Mesenteric fat pad (tissue), 1 donor: ENCODE measurements at regions not wholly inside any gene's neighbourhood (a gene's known extent, or its start where the extent isn't known, plus 50 kb on each side); places are given as distances from the start of the nearest gene placed in this dataset.
"Not testable (repeated sequence)": the region's sequence is repeated elsewhere in the genome, so short reads cannot be mapped to it uniquely, and the experiment has no call there.

Experiments used
- DNase-seq: peaks from one replicate; pipeline ENCODE4 v3.0.0-alpha.2; 2020; ENCODE audit warnings: low spot score
- donor health status: DM: yes; HTN: yes; CAD: no.

DNA sequence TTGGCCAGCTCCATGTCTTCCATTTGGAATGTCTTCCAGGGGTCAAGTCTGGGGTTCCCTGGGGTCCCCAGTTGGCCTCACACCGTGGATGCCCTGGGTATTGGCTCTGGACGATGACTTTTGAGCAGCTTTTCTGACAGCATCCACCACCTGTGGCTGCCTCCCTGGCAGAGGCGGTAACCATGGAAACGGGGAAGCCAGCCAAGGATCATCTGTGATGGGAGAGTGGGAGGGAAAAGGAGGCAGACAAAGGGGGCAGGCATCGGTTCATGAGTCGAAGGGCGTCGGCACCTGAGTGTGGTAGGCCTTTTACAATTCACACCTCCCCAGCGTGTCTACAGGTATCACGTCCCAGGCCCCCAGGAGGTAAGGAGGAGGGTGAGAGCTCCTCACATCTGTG, 152.2 kb downstream of the ASMT start:
- no peak for DNase-seq

DNA sequence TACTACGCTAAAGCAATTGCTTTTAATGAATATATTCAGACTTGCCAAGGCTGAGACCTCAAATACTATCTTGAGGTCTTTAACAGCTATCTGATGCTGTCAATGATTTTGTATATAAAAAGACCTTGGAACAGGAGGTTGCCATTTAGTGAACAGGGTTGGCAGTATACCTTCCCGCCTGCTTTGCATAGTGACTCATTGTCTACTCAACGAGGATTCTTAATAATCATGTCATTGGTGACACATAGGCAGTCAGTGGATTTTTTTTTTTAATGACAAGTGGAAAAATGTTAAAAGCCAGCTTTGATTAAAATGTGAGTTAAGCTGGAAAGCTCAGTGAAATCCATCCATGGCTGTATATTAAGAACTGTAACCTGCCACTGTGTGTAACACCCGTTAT, 164.0 kb downstream of the ASMT start:
- DNase-seq: no peak

DNA sequence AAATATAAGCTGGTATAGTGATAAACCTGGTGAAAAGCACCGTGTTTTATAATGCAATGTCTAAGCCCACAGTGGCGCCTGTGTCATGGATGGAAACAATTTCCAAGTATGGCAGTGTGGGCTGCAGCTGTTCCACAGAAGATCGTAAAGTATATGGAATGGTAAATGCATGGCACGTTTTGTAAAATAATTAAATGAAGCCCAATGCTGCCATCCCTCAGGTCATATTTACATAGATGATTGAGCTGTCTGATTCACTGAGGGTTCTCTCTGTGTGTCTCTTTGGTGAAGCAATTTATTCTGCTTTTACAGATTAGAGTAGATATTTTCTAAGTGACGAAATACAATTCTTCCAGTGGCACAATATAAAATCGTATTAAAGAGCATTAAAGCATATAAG, 164.8 kb downstream of the ASMT start:
- no peak for DNase-seq

DNA sequence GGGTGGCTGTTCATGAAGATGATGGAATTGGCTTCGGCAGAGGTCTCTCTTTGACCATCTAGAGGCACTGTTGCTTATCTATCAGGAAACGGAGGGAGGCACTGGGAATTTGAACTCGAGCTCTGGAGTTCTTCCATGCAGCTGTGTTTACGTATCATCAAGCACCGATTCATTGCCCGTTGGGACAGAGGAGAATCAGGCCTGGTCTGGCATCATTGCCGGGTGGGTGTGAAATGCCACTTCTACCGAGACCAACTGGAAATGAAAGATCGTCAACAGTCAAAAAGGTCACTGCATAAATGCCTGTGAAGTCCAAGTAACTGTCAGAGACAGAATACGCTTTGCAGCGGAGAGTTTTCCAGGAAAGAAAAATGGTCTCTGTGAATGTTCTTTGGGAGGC, 166.9 kb downstream of the ASMT start:
- peak; percentile 24 for DNase-seq

- no peak for DNase-seq
Measured at GRCh38 chrX:1784773-1785172, 169.9 kb downstream of the ASMT start.

- DNase-seq: peak; percentile 35
Measured at GRCh38 chrX:1788300-1788911, 173.5 kb downstream of the ASMT start.

DNA sequence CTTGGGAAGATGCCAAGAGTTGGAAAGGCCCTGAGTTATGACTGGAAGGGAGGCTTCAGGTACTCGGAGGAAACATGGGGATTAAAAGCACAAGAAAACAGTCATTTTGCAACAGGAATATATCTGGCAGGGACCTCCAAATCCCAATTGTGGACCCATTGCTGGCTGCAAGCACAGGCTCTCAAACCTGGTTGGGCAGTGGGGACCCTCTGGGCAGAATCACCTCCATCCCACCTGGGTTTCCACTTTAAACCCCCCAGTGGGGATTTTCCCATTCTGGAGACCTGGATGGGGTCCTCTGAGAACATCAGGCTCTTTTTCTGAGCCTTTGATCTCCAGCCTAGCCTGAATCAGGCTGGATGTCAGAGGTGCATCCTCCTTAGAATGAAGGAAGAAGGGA, 177.8 kb downstream of the ASMT start:
- DNase-seq: no peak

DNA sequence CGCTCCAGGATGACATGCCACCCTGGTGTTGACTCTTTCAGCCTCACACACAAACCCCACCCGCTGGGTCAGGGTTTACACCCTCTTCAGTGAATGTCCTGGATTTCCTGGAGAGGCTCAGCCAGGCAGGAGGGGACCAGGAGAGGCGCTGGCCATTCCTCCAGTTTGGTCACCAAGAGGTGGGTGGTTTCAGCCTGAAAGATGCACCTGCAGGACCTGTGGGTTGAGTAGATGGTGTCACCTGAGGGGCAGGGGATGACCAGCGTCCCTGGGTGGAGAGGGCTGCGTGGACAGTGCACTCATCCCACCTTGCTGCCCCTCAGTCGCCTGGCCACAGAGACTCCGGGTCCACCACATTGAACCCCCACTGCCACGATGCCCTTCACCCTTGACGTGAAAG, 179.7 kb downstream of the ASMT start:
- DNase-seq: no peak

- no peak for DNase-seq
Measured at GRCh38 chrX:1802912-1803311, 188.1 kb downstream of the ASMT start.

DNA sequence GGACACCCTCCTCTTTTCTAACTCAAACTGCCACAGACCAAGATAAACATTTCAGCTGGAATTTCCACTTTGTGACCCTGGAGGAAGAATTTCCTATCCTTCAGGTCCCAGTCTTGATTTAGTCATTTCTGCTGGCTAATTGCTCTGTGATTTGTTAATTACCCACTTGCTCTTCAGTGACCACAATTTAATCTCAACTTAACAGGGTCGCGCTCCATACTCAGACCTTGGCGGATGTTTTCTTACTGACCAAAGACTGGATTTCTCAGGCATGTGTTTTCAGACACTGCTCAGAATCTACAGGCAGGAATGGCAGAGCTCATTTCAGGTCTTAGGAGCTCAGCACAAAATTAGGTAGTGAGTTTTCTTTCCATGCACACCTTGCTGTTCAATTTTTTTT, 188.9 kb downstream of the ASMT start:
- no peak for DNase-seq

DNA sequence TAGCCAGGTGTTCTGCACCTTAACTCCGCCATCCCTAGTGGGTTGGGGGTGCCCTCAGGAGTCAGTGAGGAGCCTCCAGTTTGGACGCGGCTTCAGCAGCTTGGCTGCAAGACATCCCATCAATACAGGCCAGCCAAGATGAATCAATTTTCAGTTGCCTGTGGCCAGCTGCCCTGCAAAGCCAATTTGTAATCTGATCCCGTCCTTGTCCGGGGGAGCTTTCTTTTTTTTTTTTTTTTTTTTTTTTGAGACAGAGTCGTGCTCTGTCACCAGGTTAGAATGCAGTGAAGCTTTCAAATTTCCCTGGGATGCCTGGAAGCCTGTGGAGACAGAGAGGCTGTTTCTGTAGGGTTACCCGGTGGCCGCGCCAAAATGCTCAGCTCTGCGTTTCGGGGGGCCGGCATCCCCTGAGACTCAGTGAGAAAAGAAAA, 192.5 kb downstream of the ASMT start:
- no peak for DNase-seq

GRCh38 chrX:1809581-1809980, 194.7 kb downstream of the ASMT start:
- DNase-seq: no peak

DNA sequence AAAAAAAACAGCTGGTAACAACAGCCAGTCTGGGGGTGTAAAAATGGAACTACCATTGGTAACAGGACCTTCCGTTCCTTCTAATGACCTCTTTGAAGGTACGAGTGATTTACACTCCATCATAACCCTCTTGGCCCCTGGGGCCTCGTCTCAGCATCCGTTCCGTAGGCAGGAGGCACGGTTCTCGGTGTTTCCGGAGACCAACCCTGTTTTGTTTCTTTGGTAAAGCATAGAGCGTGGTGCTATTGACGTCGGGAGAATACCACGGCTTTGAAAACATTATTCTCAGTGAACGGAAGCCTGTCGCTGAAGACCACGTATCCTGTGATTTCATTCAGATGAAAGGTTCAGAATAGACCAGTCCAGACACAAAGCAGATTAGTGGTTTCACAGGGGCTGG, 198.9 kb downstream of the ASMT start:
- DNase-seq: no peak

DNA sequence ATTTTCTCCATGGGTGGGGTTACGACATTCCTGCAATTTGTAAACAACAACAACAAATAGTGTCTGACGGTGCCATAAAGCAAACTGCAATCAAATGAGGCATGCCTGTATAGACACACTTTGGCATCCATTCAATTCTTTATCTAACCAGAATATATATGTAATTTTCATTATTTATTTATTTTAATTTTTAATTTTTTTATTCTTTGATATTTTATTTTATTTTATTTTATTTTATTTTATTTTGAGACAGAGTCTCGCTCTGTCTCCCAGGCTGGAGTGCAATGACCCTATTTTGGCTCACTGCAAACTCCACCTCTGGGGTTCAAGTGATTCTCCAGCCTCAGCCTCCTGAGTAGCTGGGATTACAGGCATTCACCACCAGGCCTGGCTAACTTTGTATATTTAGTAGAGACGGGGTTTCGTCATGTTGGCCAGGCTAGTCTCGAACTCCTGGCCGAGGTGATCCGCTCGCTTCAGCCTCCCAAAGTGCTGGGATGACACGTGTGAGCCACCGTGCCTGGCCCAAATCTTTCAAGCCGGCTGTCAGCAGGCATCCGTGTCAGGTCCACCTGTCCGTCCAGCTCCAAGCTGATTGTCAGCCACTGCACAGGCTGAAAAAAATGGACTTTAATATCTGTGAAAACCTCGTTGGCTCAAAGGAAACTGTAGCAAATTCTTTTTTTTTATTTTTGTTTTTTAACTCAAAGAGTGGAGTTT, 200.8 kb downstream of the ASMT start:
- no peak for DNase-seq

GRCh38 chrX:1816387-1816982, 201.6 kb downstream of the ASMT start:
- DNase-seq: not testable (repeated sequence)

DNA sequence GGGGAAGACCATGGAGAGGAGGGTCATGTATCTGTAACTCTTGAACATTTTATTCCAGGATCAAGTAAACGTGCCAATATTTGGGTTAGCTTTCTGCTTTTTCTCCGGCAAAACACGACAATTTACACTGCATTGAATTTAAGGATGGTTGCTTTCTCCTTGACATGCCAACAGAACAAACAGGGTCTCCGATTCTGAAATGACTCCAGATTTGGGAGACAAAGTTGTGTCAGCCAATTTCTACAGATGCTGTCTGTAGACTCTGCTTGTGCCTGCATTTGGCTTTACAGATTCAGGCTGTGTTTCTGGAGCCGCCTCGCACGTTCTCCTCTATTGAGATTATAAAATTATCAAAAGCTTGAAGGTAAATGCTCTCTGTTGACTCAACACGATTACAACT, 207.0 kb downstream of the ASMT start:
- DNase-seq: no peak

GRCh38 chrX:1824855-1825254, 210.0 kb downstream of the ASMT start:
- DNase-seq: peak; percentile 65

DNA sequence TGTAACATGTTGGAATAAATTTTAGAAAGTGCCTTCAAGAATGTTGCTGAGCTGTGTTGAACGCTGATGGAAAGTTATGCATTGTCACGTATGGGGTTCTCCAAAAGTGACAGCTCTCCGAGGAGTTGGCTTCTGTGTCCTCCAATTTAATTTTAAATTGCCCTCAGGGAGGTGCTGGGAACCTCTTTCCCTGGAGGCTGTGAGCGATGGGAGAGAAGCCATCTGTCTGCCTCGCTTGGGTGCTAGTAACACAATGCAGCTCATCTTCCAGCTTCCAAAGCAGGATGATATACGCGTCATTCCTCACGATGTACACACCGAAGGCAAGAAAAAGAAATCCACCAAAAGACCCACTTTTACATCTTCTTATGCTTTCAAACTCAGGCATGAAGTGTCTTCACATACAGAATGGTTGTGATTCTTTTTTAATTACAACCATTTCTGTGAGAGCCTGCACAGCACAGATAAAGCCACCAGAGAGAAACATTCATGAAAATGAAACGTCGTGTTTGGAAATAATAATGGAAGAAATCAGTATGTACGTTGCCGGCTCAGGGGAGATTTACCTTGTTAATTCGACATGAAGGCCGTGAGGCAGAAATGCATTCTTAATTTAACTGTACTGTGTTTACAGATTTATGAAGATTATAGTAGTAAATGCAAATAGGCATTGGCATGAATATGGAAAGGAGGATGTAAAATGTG, 218.9 kb downstream of the ASMT start:
- peak; percentile 49 for DNase-seq

GRCh38 chrX:1835056-1835455, 220.2 kb downstream of the ASMT start:
- DNase-seq: no peak

- no peak for DNase-seq
Measured at GRCh38 chrX:1836683-1837082, 221.8 kb downstream of the ASMT start.

- DNase-seq: peak; percentile 62
Measured at GRCh38 chrX:1841746-1842145, 226.9 kb downstream of the ASMT start.

- DNase-seq: peak; percentile 1
Measured at GRCh38 chrX:1847000-1847399, 232.1 kb downstream of the ASMT start.
